IgD-negative memory B cell (primary cell): ENCODE measurements at regions not wholly inside any gene's neighbourhood (a gene's known extent, or its start where the extent isn't known, plus 50 kb on each side); places are given as distances from the start of the nearest gene placed in this dataset.

Source experiments
- H3K27ac Mint-ChIP-seq, 3 donors: one replicate each; pipeline ENCODE4 v1.8.0; 2020 to 2022; ENCODE audit warnings: mild to moderate bottlenecking in 3 of 3, mixed read lengths in 3 of 3, moderate library complexity in 1 of 3
- H3K27me3 Mint-ChIP-seq: one replicate; pipeline ENCODE4 v1.8.0; 2021; ENCODE audit warnings: mixed read lengths
- H3K36me3 Mint-ChIP-seq: one replicate; pipeline ENCODE4 v1.8.0; 2020; ENCODE audit warnings: mild to moderate bottlenecking, mixed read lengths
- H3K4me1 Mint-ChIP-seq, 3 donors: one replicate each; pipeline ENCODE4 v1.8.0; 2020 to 2022; ENCODE audit warnings: mixed read lengths in 3 of 3, mild to moderate bottlenecking in 1 of 3
- H3K4me3 Mint-ChIP-seq, 4 donors: one replicate each; pipeline ENCODE4 v1.8.0; 2020 to 2022; ENCODE audit warnings: mild to moderate bottlenecking in 4 of 4, mixed read lengths in 4 of 4, moderate library complexity in 3 of 4
- H3K9me3 Mint-ChIP-seq, 3 donors: one replicate each; pipeline ENCODE4 v1.8.0; 2020 to 2021; ENCODE audit warnings: mixed read lengths in 3 of 3, mild to moderate bottlenecking in 1 of 3

DNA sequence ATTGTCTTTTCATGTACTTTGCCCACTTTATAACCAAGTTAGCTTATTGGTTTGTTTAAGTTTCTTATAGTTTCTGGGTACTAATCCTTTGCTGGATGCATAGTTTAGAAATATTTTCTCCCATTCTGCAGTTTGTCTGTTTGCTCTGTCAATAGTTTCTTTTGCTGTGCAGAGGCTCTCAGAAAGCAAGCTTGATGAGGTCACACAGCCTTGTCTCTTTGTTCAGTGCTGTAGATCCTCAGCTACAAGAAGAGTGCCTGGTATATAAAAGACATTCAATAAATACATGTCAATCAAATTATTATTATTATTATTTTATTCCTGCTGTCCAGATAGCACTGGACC lies 55.2 kb upstream of the MEDAG start:
- Mint-ChIP-seq H3K4me3 (no peak overlapping the region), H3K4me1 (peaks cover 3 to 20% (median 11%) of the 10 kb centered on the region in 3 donors), H3K27ac (no peak overlapping the region), H3K9me3 (no peaks in the 10 kb centered on the region), H3K27me3 (no peaks in the 10 kb centered on the region), H3K36me3 (no peaks in the 10 kb centered on the region)

GRCh38 chr13:30851697-30852096 lies 54.4 kb upstream of the MEDAG start:
- no peaks in the 10 kb centered on the region for H3K36me3 Mint-ChIP-seq
- H3K27ac Mint-ChIP-seq = no peak overlapping the region
- H3K27me3 Mint-ChIP-seq = no peaks in the 10 kb centered on the region
- no peaks in the 10 kb centered on the region for H3K9me3 Mint-ChIP-seq
- H3K4me1 Mint-ChIP-seq = peaks cover 3 to 14% (median 11%) of the 10 kb centered on the region in 3 donors
- H3K4me3 Mint-ChIP-seq = no peak overlapping the region

- Mint-ChIP-seq H3K27ac (no peak overlapping the region), H3K36me3 (no peaks in the 10 kb centered on the region), H3K9me3 (peaks cover 0 to 5% (median 4%) of the 10 kb centered on the region in 3 donors), H3K4me3 (no peak overlapping the region), H3K27me3 (no peaks in the 10 kb centered on the region), H3K4me1 (peaks cover 2 to 4% (median 4%) of the 10 kb centered on the region in 3 donors)
Measured at GRCh38 chr13:30855569-30855968, 50.5 kb upstream of the MEDAG start.

DNA sequence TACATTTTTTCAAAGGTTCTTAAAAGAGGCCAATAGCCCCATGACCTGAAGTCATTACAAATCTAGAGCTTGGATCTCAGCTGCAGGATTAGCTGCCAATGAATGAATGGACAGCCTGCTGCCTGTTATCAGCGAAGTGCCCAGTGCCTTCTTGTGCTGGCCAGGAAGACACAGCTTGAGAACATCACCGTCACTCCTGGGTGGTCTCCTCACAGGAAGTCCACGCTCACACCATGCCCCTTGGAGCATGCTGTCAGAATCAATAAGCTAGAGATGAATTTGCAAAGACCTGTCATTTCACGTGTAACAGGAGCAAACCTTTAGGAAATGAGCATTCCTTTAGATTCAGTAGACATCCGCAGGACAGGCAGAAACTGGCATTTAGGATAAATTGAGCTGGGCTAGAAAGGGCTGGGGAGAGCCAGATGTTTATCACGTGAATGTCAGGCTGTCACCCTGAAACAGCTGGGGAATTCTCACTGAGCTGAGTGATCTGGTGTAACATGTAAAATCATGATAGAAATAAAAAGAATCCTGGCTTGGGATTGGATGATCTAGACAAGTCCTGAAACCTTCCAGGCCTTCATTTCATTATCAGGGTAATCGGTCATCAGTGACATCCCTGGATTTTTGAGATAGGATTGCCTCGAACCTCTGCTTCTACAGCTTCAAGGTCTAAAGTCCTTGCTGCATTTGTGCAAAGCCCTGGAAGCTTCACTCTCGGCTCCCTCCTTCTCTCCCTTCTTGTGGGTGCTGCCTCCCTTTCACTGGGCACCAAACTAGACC lies 49.9 kb upstream of the MEDAG start:
- Mint-ChIP-seq H3K27me3 (no peaks in the 10 kb centered on the region), H3K27ac (no peak overlapping the region), H3K9me3 (peaks cover 0 to 5% (median 4%) of the 10 kb centered on the region in 3 donors), H3K36me3 (no peaks in the 10 kb centered on the region), H3K4me1 (peaks cover 2 to 4% (median 4%) of the 10 kb centered on the region in 3 donors), H3K4me3 (no peak overlapping the region)
